ENCODE measurements at regions not wholly inside any gene's neighbourhood (a gene's known extent, or its start where the extent isn't known, plus 50 kb on each side); places are given as distances from the start of the nearest gene placed in this dataset.

GRCh38 chr4:32206756-32207155, 1486.6 kb downstream of the PCDH7 start (continued):
- TF ChIP-seq SIRT6 (IDR thresholded peaks at IDR 0.05; ENCODE audit: low read length) (no peak), FOSL1 (IDR thresholded peaks at IDR 0.05; ENCODE audit: insufficient read depth, low read depth, low read length) (no peak), EZH2 (IDR thresholded peaks at IDR 0.05; ENCODE audit: low read depth, low read length, severe bottlenecking) (no peak)
